Neural cell (in vitro differentiated cells): ENCODE measurements at regions not wholly inside any gene's neighbourhood (a gene's known extent, or its start where the extent isn't known, plus 50 kb on each side); places are given as distances from the start of the nearest gene placed in this dataset.

Source experiments
- H2AFZ ChIP-seq: fragments of 200-600, 300-800 bp; sonication (generic), shearing (Covaris generic); 2 replicates; pipeline ENCODE4 v1.6.0; 2014; ENCODE audit warnings: low read depth, mild to moderate bottlenecking, antibody characterized with exemption, low read length, moderate library complexity
- H3F3A ChIP-seq: fragments of 200-600 bp; shearing (Covaris generic); 2 replicates; pipeline ENCODE4 v1.6.1; 2016; ENCODE audit warnings: mild to moderate bottlenecking, moderate library complexity, mixed read lengths, antibody characterized with exemption, low read length; ENCODE audit not compliant: insufficient read depth, poor library complexity, severe bottlenecking
- H3K27ac ChIP-seq: fragments of 200-600, 300-800 bp; sonication (generic), shearing (Covaris generic); 2 replicates; pipeline ENCODE4 v1.5.1; 2014; ENCODE audit warnings: mild to moderate bottlenecking, low read length, moderate library complexity
- H3K27me3 ChIP-seq: fragments of 300-800, 200-600 bp; sonication (generic), shearing (Covaris generic); 2 replicates; pipeline ENCODE4 v1.6.0; 2014; ENCODE audit warnings: mild to moderate bottlenecking, low read depth, low read length, moderate library complexity; ENCODE audit not compliant: insufficient read depth
- H3K36me3 ChIP-seq: fragments of 300-800, 200-600 bp; sonication (generic), shearing (Covaris generic); 2 replicates; pipeline ENCODE4 v1.5.1; 2014; ENCODE audit warnings: mild to moderate bottlenecking, antibody characterized with exemption, low read length, moderate library complexity; ENCODE audit not compliant: insufficient read depth
- H3K4me2 ChIP-seq: fragments of 300-800, 200-600 bp; sonication (generic), shearing (Covaris generic); 2 replicates; pipeline ENCODE4 v1.6.0; 2014; ENCODE audit warnings: mild to moderate bottlenecking, low read length
- H3K4me3 ChIP-seq: fragments of 300-800, 200-600 bp; sonication (generic), shearing (Covaris generic); 2 replicates; pipeline ENCODE4 v1.5.1; 2014; ENCODE audit warnings: mild to moderate bottlenecking, low read length, moderate library complexity
- H3K79me2 ChIP-seq: fragments of 200-600 bp; shearing (Covaris generic); replicated peaks from 2 replicates; pipeline ENCODE4 v1.6.0; 2014; ENCODE audit warnings: mild to moderate bottlenecking, low read length, moderate library complexity; ENCODE audit not compliant: insufficient read depth
- H3K9ac ChIP-seq: fragments of 300-800, 200-600 bp; sonication (generic), shearing (Covaris generic); 2 replicates; pipeline ENCODE4 v1.6.1; 2016; ENCODE audit warnings: mild to moderate bottlenecking, low read length, mixed read lengths
- H3K9me2 ChIP-seq: fragments of 200-600 bp; shearing (Covaris generic); 2 replicates; pipeline ENCODE4 v1.6.1; 2016; ENCODE audit warnings: mild to moderate bottlenecking, low read length, mixed read lengths; ENCODE audit not compliant: insufficient read depth
- H3K9me3 ChIP-seq: fragments of 200-600, 300-800 bp; sonication (generic), shearing (Covaris generic); 2 replicates; pipeline ENCODE4 v1.6.1; 2016; ENCODE audit warnings: mild to moderate bottlenecking, mixed run types, low read length, moderate library complexity, mixed read lengths
- H4K20me1 ChIP-seq: fragments of 200-600 bp; shearing (Covaris generic); 2 replicates; pipeline ENCODE4 v1.6.1; 2016; ENCODE audit warnings: mild to moderate bottlenecking, mixed run types; ENCODE audit not compliant: insufficient read depth
- EP300 ChIP-seq: fragments of 450-650 bp; conservative IDR thresholded peaks from 2 replicates; pipeline ENCODE4 v1.6.1; 2014; ENCODE audit warnings: antibody characterized with exemption, mild to moderate bottlenecking, moderate library complexity; ENCODE audit not compliant: poor library complexity, severe bottlenecking
- EZH2 ChIP-seq: fragments of 200-600, 300-800 bp; shearing (Covaris generic), sonication (generic); IDR thresholded peaks from 2 replicates; pipeline ENCODE4 v1.6.1; 2014; ENCODE audit warnings: antibody characterized with exemption, low read length, borderline replicate concordance, mild to moderate bottlenecking; ENCODE audit not compliant: insufficient read depth, poor library complexity, severe bottlenecking
- MXI1 ChIP-seq: fragments of 450-650 bp; conservative IDR thresholded peaks from 2 replicates; pipeline ENCODE4 v1.6.1; 2014; ENCODE audit warnings: antibody characterized with exemption, mild to moderate bottlenecking; ENCODE audit not compliant: poor library complexity, severe bottlenecking
- POLR2AphosphoS5 ChIP-seq: IDR thresholded peaks from 2 replicates; pipeline ENCODE4 v1.6.1; 2012
- RAD21 ChIP-seq: fragments of 450-650 bp; conservative IDR thresholded peaks from 2 replicates; pipeline ENCODE4 v1.6.1; 2014; ENCODE audit warnings: antibody characterized with exemption, mild to moderate bottlenecking, moderate library complexity
- SMC3 ChIP-seq: fragments of 450-650 bp; conservative IDR thresholded peaks from 2 replicates; pipeline ENCODE4 v1.6.1; 2014; ENCODE audit warnings: antibody characterized with exemption, mild to moderate bottlenecking, moderate library complexity; ENCODE audit not compliant: poor library complexity
- TAF1 ChIP-seq: IDR thresholded peaks from 2 replicates; pipeline ENCODE4 v1.6.1; 2012; ENCODE audit warnings: low read depth
- TF ChIP-seq, protein P1 (sequence below): IDR thresholded peaks from 2 replicates; pipeline ENCODE4 v1.6.1; 2012; ENCODE audit warnings: borderline replicate concordance
- TF ChIP-seq, protein P2 (sequence below): fragments of 450-650 bp; IDR thresholded peaks from 2 replicates; pipeline ENCODE4 v1.5.1; 2014; ENCODE audit warnings: antibody characterized with exemption, mild to moderate bottlenecking, moderate library complexity; ENCODE audit not compliant: poor library complexity, severe bottlenecking

GRCh38 chr3:22326305-22326704, 575.3 kb upstream of the ZNF385D start:
- Histone ChIP-seq H3K36me3 (no peaks in the 10 kb centered on the region), H3K9ac (no peak overlapping the region), H3K4me2 (no peak overlapping the region), H3K4me3 (no peak overlapping the region), H3K27me3 (no peaks in the 10 kb centered on the region), H3K79me2 (no peaks in the 10 kb centered on the region), H3K27ac (no peak overlapping the region), H3K9me3 (no peaks in the 10 kb centered on the region), H3K9me2 (no peaks in the 10 kb centered on the region), H4K20me1 (no peaks in the 10 kb centered on the region), H2AFZ (no peak overlapping the region), H3F3A (no peaks in the 10 kb centered on the region)
- TF ChIP-seq MXI1 (no peak), EP300 (no peak), POLR2AphosphoS5 (no peak), RAD21 (no peak), EZH2 (no peak), SMC3 (no peak), TAF1 (no peak)
- TF ChIP-seq, protein P1, sequence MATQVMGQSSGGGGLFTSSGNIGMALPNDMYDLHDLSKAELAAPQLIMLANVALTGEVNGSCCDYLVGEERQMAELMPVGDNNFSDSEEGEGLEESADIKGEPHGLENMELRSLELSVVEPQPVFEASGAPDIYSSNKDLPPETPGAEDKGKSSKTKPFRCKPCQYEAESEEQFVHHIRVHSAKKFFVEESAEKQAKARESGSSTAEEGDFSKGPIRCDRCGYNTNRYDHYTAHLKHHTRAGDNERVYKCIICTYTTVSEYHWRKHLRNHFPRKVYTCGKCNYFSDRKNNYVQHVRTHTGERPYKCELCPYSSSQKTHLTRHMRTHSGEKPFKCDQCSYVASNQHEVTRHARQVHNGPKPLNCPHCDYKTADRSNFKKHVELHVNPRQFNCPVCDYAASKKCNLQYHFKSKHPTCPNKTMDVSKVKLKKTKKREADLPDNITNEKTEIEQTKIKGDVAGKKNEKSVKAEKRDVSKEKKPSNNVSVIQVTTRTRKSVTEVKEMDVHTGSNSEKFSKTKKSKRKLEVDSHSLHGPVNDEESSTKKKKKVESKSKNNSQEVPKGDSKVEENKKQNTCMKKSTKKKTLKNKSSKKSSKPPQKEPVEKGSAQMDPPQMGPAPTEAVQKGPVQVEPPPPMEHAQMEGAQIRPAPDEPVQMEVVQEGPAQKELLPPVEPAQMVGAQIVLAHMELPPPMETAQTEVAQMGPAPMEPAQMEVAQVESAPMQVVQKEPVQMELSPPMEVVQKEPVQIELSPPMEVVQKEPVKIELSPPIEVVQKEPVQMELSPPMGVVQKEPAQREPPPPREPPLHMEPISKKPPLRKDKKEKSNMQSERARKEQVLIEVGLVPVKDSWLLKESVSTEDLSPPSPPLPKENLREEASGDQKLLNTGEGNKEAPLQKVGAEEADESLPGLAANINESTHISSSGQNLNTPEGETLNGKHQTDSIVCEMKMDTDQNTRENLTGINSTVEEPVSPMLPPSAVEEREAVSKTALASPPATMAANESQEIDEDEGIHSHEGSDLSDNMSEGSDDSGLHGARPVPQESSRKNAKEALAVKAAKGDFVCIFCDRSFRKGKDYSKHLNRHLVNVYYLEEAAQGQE = no peak
- TF ChIP-seq, protein P2, sequence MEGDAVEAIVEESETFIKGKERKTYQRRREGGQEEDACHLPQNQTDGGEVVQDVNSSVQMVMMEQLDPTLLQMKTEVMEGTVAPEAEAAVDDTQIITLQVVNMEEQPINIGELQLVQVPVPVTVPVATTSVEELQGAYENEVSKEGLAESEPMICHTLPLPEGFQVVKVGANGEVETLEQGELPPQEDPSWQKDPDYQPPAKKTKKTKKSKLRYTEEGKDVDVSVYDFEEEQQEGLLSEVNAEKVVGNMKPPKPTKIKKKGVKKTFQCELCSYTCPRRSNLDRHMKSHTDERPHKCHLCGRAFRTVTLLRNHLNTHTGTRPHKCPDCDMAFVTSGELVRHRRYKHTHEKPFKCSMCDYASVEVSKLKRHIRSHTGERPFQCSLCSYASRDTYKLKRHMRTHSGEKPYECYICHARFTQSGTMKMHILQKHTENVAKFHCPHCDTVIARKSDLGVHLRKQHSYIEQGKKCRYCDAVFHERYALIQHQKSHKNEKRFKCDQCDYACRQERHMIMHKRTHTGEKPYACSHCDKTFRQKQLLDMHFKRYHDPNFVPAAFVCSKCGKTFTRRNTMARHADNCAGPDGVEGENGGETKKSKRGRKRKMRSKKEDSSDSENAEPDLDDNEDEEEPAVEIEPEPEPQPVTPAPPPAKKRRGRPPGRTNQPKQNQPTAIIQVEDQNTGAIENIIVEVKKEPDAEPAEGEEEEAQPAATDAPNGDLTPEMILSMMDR = no peak

DNA sequence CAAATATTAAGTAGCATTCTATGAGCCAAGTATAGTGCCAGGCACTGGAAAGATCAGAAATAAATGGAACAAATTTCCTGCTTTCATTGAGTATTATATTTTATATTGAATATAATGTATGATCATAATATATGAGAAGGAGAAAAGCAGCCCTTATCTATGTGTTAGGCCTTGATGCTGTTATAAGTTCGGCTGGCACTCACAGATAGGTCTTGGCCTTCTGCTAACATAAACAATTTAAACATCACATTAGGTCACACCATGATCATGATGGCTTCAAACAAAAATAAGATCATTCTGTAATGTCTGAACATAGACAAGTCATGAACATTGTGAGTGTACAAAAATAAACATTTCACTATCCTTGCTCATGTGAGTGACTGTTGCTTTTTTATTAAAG, 584.0 kb upstream of the ZNF385D start:
- no peak overlapping the region for H3K9ac ChIP-seq
- H3K4me2 ChIP-seq = no peak overlapping the region
- TF ChIP-seq, protein P1 = no peak
- no peak for TF ChIP-seq EZH2
- no peak for TF ChIP-seq RAD21
- no peak for TF ChIP-seq TAF1
- TF ChIP-seq, protein P2 = no peak
- TF ChIP-seq SMC3 = no peak
- no peak for TF ChIP-seq MXI1
- TF ChIP-seq POLR2AphosphoS5 = no peak
- no peak for TF ChIP-seq EP300
- no peaks in the 10 kb centered on the region for H3K36me3 ChIP-seq
- H3K9me2 ChIP-seq = no peaks in the 10 kb centered on the region
- H3K27me3 ChIP-seq = no peaks in the 10 kb centered on the region
- H3K79me2 ChIP-seq = no peaks in the 10 kb centered on the region
- H3K27ac ChIP-seq = no peak overlapping the region
- no peak overlapping the region for H3K4me3 ChIP-seq
- no peak overlapping the region for H2AFZ ChIP-seq
- H4K20me1 ChIP-seq = no peaks in the 10 kb centered on the region
- H3K9me3 ChIP-seq = no peaks in the 10 kb centered on the region
- no peaks in the 10 kb centered on the region for H3F3A ChIP-seq
